HG03159 (cell line): ENCODE measurements at regions not wholly inside any gene's neighbourhood (a gene's known extent, or its start where the extent isn't known, plus 50 kb on each side); places are given as distances from the start of the nearest gene placed in this dataset.

ENCODE experiments used
- ATAC-seq: cut with Tn5 transposase; IDR thresholded peaks from one replicate; pipeline ENCODE4 v1.9.1; 2021; ENCODE audit warnings: mild to moderate bottlenecking, moderate library complexity; ENCODE audit not compliant: unreplicated experiment

DNA sequence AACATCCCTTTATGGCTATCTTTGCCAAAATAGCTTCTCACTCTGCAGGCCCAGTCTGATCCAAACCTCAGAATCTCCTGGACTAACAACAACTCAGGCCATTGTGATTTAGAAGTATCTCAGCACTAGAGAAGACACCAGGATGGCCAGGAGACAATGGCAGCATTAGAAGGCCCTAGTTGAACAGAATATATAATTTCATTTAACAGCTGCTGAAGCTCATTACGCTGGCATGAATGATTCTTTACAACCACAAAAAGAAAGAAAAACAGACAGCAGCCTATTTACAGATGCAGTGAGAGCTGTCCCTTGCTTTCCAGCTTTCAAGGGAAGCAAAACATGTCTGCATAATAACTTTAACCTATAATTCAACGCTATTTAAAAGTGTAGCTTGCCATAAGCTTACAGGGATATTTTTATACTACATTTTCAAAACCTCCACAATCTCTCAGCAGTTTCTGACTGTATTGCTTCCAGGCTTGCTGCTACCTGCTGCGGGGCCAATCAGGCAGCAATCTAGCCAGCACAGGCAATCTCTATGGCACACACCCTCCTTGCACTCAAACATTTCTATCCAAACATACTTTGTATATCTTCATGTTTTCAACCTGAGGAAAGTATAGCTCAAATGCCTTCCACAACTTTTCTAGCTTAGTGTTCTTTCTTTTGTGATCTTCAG, 107.3 kb downstream of the OGFRL1 start:
- ATAC-seq: no peak

DNA sequence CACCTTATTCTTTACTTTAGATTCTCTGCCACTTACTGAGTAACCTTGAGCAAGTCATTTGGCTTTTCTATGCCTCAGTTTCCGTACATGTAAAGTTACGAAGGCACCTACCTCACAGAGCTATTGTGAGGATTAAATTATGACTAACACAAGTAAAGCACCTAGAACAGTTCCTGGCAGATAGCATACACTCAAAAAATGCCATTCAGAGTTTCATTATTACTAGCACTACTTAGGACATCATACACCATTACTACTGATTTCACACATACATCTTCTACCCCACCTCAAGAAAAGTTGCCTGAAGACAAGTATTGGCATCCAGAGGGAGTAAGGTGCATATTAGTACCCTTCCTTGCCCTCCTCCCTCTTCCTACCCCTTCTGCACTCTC, 107.8 kb downstream of the OGFRL1 start:
- peak; percentile 92 for ATAC-seq

DNA sequence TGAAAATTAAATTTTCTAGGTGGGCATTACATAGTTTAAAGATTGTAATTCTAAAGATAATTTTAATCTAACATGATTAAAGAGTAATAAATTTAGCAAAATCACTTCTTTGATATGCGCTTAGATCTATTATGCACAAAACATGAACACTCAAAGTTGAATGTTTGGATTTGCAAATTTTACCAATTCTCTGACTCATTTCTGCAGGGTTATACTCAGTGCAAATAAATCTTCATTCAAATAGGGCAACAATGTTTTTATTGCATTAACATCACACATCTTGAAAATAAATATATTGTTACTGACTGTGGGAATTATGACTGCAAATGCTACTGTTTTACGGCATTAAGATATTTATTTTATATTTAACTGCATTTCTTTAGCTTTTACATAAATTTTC, 110.7 kb downstream of the OGFRL1 start:
- no peak for ATAC-seq

DNA sequence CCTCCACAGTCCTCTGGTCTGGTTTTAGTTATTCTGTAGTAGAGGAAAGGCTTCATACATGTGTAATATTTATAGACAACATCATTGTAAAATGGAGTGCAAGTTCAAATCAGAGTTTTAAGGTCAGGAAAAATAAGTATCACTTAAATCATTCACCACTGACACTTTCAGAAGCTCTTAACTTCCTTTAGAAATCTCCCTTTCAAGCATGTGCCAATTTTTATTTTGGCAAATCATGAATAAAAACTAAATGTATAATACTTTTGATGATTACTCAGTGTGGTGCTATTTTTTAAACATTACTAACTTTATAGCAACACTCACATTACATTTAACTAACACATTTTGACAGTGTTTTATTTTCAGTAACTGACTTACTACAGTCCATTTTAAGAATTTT, 112.2 kb downstream of the OGFRL1 start:
- ATAC-seq: no peak

DNA sequence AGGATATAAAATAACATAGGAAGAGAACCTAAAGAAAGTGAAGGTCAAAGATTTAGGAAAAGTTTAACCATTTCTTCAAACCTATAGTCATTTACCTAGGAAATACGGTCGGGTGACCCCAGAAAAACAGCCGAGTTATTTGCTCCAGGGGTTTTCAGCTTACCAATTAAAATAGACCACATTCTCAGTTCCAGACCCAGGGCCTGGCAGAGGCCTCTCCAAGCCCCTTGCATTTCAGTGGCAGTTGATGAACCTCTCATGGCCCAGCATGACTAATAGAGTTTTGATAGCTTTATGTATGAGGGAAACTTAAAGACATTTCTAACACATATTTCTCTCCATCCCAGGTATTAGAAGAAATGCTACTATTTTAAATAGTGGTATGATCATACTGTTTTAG, 113.5 kb downstream of the OGFRL1 start:
- ATAC-seq: no peak

DNA sequence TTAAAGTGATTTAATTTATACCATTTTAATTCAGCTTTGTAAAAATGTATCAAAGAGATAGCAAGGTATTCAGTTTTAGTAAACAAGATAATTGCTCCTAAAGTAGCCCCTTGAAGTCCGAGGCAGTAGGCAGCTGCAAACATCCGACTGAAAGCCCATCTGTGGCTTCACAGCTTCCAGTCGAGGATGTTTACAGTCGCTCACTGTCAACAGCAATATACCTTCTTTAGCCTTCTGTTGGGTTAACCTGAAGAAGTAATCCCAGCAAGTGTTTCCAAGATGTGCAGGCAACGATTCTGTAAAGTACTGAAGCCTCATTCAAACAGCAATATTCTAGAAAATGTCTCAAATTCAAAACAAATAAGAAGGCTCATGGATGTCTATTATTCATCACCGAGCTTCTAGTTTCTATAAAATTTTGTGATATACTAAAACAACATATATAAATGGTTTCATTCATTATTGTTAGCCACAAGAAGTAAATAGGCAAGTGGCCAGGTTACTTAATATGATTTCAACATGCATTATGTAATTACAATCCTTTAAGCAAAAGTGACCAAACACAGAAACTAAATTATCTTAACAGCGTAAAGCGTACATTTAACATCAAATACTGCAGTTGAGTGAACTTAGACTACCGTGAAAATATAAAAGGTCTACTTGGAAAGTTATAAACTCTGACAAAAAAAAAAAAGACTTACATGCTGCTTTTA, 115.0 kb downstream of the OGFRL1 start:
- ATAC-seq: no peak

DNA sequence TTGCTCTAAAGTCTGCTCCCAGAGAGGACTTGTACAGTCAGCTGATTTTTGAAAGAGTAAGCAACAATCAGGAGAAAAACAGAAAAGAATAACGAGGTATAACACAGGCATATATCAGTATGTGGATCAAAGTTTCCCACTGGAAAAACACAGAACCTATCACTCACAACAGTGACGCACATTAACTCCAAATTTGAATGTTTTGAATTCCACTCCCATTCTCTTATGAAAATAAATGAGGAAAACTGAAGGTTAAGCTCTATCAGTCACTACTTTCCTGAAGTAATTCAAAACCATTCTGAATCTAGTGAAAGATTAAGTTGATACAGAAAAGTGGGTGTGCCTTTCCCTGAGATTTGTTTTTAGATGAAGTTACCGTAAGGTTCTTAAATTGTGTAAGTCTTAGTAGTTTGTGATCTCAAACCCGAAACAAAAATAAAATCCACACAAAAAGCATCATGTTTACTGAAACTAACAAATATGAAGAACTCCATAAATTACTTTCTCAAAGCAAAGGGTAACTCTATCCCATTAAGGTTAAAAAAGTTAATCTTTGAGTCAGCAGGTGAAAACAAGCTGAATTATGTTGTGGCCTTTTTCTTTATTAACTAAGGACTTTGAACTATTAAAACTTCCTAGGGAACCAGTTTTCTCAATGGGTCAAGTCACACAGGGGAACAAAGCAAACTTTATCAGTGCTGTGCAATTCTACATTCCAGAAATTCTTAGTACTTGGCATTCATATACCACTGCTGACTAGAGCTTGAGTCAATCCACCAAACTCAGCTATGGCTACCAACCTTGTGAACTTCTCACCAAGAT, 115.7 kb downstream of the OGFRL1 start:
- no peak for ATAC-seq

DNA sequence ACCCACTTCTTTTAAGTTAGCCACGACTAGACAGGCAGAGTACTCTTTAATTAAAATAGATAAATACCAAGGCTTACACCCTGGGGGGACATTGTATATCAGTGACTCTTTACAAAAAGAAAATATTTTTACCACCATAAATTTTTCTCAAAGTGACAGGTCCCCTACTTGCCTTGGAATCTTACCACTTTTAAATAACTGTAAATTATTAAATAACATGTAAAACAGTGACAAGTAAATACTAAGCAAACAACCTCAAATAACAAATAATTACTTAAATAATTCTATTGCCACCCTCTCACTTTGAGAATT, 116.3 kb downstream of the OGFRL1 start:
- ATAC-seq: no peak

DNA sequence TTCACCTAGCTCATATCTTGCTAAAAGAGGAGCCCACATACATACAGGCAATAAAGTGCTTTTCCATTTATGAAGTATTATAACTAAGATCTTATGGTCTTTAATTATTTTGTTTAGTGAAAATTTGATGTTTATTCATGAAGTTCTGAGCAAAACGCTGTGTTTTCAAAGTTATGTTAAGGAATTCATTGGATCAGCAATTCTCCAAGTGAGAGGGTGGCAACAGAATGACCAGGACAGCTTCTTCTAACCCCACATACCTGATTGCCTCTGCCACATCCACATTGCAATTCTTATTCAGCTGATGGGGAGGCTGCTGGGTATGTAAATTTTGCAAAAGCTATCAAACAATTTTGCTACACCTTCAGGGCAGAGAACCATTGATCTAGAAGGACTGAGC, 116.8 kb downstream of the OGFRL1 start:
- ATAC-seq: no peak

DNA sequence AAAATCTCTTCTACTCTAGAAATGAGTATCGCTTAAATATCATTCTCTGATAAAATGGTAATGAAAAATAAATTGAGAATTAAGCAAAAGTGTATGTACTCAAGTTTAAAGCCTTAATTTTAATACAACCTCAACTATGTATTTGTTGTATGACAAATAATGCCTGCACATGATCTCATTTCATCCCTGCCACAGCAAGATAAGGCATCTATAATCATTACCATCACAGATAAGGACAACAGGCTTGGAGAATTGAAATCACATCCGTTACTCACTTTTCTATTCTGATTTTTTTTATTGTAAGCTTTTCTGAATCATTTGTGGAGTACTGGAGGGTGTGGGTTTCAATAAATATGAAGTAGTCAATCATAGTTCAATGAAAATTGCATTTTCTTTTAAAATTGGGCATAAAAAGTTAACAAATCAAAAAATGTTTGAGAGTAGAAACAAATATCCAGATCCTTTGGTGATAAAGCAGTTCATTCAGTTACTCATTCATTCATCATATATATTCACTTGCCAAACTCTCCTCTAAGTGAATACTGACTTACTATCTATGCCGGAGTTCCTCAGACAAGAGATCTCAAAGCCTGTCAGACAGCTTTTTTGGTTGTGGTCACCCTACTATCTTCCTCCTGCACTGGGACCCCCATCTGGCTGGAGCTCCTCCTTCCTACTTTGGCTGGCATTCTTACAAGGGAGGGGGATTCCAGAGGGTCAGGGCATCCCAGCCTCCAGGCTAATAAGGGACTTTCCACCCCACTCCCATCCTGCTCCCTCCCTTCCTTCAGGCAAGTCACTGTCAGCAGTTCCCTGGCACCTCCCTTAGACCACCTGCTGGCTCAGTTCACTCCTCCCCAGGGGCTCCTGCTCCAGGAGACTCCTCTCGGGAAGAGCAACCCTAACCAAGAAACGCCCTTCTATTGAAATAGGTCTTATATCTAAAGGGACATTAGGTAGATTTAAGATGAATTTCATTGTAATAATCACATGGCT, 118.6 kb downstream of the OGFRL1 start:
- ATAC-seq: no peak

DNA sequence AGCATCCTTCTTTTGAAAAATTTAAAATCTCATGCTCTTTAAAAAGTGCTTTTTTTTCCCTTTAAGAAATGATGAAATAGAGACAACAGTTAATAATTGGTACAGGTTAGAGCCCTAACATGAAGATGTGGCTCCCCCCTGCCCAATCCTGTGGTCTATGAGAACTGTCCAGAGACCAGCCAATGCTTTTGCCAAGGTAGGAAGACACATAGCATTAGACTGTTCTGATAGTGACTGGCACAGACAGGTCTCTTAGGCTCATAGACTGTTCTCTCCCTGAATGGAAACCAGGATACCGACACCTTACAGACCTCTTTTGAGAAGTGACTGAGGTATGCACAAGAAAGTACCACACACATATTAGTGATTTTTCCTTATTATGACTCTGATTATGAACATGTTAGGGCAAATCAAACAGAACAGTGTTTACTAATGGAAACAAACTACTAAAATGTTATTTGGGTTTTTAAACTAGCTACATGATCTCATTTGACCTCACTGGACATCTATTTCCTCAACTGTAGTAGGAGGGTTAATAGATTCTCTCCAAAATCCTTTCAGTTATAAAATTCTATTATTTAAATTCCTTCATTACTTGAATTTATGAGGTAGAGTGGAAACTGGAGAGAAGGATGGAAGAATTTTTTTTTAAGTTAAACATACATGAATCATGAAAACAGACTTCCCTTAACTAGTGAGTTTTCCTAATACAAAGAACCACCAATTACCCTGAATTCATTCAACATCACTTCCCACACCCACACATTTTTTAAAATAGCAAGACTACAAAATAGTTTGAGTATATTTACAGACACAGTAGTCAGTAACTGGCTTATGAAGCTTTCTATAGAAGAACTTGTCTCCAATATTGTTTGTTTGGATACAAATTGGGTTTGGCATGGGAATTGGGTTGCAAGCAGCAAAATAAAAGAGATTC, 120.4 kb downstream of the OGFRL1 start:
- ATAC-seq: no peak

DNA sequence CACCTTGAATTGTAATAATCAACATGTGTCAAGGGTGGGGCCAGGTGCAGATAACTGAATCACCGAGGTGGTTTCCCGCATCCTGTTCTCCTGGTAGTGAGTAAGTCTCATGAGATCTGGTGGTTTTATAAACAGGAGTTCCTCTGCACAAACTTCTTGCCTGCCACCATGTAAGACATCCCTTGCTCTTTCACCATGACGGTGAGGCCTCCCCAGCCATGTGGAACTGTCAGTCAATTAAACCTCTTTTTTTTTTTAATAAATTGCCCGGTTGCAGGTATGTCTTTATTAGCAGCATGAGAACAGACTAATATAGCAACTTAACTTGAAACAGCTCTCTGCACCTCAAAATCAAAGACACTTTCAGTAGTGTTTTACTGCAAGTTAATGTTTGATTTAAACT, 121.6 kb downstream of the OGFRL1 start:
- ATAC-seq: no peak

DNA sequence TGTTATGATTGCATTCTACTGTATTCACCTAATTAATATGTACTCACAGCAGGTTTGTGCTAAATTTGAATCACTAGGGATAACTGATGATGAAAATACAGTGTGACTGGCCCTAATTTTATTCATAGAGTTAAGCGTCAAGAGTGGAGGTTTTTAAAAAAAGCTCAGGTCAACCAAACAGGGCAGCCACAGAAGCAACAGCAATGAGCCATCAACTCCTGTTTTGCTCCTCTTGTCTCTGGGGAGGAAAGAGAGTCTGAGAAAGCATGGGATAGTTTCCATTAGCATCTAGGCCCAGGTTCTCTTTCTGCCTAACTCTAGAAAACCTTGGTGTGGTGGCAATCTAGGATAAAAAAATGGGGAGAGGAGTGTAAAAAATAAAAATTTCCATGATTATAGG, 122.1 kb downstream of the OGFRL1 start:
- no peak for ATAC-seq

DNA sequence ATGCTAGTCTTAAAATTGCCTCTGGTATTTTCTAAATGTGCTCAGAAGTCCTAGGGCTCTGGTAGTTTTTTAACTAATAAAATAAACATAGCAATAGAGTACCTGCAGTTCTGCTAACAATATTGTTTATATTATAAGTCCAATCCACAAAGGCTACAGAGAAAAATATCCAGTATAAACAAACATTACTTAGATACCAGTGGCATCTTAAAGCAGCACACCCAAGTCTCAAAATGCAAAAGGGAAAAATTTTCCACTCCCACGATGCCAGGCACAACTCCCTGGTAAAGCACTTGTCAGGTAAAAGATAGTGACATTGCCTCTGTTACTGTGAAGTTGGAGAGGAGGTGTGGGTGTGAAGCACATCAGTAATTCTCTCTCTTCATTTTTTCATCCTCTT, 123.3 kb downstream of the OGFRL1 start:
- no peak for ATAC-seq

DNA sequence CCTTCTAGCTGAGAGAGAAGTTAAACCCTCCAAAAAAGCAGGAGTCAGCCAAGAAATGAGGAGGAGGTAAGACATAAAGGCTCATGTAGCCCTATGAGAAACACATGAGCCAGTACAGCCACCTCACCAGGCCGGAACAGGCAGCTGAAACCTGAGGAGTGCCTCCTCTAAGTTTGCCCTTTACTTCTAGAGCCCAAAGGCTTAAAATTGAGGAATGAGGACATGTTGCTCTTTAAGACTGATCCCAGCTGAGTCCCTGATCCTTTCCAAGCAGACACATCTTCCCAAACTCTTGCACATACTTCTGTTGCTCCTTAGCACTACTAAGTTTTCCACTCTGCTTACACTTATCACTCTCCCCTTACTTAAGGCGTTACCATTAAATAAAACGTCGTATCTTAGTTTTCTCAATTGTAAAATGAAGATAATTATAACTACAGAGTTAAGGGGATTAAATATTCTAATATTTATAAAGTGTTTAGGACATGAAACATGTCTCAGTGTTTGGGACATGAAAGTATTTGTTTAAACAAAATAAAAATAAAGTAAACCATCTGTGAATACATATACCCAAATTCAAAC, 124.0 kb downstream of the OGFRL1 start:
- no peak for ATAC-seq

DNA sequence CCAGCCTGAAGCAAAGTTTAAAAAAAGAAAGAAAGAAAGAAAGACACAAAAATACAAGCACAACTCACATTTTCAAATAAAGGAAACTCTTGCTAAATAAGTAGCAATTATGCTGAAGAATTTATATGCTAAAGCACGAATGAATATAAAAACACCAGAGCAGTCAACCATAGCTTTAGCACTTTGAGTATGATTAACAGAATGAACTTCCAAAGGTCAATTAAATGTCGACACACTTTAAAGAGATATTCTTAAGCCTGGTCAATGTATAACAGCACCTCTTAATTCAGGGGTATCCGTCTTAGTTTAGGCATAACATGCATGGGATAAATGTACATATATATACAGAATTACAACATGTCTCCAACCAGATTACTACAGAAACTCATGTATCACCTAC, 125.9 kb downstream of the OGFRL1 start:
- ATAC-seq: no peak

DNA sequence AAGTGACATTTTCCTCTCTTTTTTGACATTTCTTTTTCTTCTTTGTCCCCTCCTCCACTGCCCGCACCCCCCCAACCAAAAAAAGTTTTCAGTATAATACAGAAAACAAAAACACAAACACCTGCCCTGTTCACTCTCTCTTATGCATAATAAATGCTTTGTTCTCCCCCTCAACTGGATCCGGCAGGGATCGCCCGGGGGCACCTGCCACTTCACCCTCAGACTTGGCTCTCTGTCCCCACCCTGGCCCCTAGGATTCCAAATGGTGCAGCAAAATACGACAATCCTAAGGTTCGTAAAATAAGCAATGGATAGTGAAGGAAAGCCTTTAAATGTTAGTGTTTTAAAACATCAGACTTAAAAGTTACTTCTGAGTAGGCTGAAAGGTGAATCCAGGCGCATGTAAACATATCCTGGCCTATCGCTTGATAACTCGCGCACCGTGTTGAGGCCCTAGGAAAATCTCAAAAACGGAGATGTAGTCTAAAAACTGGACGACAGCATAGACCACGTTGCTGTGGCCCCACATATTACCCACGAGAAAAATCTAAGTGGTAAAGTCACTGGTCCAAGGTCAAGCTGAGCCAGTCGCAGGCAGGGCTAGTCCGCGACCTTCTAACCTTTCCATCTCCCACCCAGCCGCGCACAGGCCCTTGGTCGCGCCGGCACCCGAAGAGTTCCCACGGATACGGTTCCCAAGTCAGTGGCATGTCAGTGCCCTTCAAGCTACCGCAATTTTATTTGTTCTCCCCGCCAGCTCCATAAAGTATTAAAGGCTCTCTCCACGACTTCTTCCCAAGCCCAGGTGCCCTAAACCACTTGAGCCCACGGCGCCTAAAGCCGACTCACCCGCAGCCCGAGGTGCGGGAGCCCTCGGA, 130.8 kb downstream of the OGFRL1 start:
- no peak for ATAC-seq

DNA sequence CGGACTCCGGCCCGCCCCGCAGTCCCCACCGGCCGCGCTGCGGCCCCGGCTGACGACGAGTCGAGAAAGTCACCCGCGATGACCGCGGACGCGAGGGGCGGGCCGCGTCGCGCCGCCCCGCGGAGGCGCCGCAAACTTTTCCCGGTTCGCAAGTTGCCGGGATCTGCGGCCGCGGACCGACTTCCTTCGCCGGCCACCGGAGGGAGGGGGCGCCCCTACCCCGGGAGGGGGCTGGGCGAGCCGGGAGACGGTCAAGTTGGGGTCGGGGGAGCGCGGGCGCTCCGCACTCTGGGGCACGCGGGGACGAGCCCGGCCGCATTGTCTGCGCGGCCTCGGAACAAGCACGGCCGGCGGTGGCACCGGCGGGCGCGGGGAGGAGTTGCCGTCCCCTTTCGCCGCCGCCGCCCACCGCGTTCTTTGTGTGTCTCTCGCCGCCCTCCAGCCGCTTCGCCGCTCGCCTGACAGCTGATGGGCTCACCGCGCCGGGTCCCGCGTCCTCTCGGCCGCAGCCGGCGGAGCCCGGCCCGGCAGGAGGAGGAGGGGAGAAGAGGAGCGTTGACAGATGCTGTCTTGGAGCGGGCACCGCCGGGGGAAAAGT, 131.6 kb downstream of the OGFRL1 start:
- peak; percentile 42 for ATAC-seq
